ENCODE measurements at regions not wholly inside any gene's neighbourhood (a gene's known extent, or its start where the extent isn't known, plus 50 kb on each side); places are given as distances from the start of the nearest gene placed in this dataset.

DNA sequence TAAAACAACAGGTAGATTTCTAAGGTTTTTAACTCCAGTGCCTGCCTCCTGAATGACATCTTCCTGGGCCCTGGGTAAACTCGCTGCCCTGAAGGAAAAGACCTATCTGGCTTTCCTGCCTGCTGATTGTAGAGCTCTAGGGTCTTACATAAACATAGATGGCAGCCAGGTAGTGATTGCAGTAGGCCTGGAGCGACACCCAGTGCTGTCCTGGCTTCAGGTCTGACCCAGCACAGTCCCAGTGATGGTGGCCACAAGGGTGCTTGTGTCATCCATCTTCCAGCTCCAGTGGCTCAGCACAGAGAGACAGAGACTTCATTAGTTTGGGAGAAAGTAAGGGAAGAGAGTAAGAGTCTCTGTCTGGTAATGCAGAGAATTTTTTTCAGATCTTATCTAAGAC is 542.9 kb upstream of the IMPG1 start:
- TF ChIP-seq TAF1 (IDR thresholded peaks at IDR 0.05; ENCODE audit: low read depth, low read length) (no peak), PAX5 (IDR thresholded peaks at IDR 0.05; ENCODE audit: insufficient read depth, low read length, severe bottlenecking) (no peak), POU2F2 (IDR thresholded peaks at IDR 0.05; ENCODE audit: low read depth, low read length) (no peak), POLR2A (IDR thresholded peaks at IDR 0.05; ENCODE audit: low read depth, low read length) (no peak), SPI1 (IDR thresholded peaks at IDR 0.05; ENCODE audit: low read depth, low read length) (no peak), POLR2AphosphoS5 (IDR thresholded peaks at IDR 0.05; ENCODE audit: low read depth, low read length) (no peak)
- no peak for DNase-seq (ENCODE audit: insufficient read length, low spot score)
- FAIRE-seq, result no peak

GRCh38 chr6:76612954-76613353 is 540.5 kb upstream of the IMPG1 start:
- DNase-seq (ENCODE audit: insufficient read length, low spot score) (no peak), FAIRE-seq (no peak)
- TF ChIP-seq PAX5 (IDR thresholded peaks at IDR 0.05; ENCODE audit: insufficient read depth, low read length, severe bottlenecking) (no peak), POLR2AphosphoS5 (IDR thresholded peaks at IDR 0.05; ENCODE audit: low read depth, low read length) (no peak), POU2F2 (IDR thresholded peaks at IDR 0.05; ENCODE audit: low read depth, low read length) (no peak), POLR2A (IDR thresholded peaks at IDR 0.05; ENCODE audit: low read depth, low read length) (no peak), TAF1 (IDR thresholded peaks at IDR 0.05; ENCODE audit: low read depth, low read length) (no peak), SPI1 (IDR thresholded peaks at IDR 0.05; ENCODE audit: low read depth, low read length) (no peak)

DNA sequence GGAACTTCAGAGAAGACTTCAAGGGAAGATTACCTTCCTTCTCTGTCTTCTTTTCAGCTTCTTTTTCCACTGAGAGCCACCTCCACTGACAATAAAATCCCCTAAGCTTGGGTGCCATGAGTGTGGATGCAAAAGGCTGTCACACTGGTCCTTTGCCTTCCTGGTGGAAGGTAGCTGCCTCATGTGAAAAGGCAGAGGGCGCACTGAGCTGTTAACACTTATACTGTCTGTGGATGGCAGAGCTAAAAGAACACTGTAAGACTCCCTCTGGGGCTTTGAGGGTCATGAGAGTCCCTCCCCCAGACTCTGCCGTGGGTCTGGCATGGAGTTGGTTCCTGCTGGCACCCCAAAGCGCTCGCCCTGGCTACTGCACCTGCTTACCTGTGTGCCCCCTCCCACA is 536.7 kb upstream of the IMPG1 start:
- no peak for DNase-seq (ENCODE audit: insufficient read length, low spot score)
- no peak for FAIRE-seq
- TF ChIP-seq SPI1 (IDR thresholded peaks at IDR 0.05; ENCODE audit: low read depth, low read length) (no peak), POLR2AphosphoS5 (IDR thresholded peaks at IDR 0.05; ENCODE audit: low read depth, low read length) (no peak), PAX5 (IDR thresholded peaks at IDR 0.05; ENCODE audit: insufficient read depth, low read length, severe bottlenecking) (no peak), POU2F2 (IDR thresholded peaks at IDR 0.05; ENCODE audit: low read depth, low read length) (no peak), POLR2A (IDR thresholded peaks at IDR 0.05; ENCODE audit: low read depth, low read length) (no peak), TAF1 (IDR thresholded peaks at IDR 0.05; ENCODE audit: low read depth, low read length) (no peak)

GRCh38 chr6:76594109-76594508 is 521.6 kb upstream of the IMPG1 start:
- TF ChIP-seq POLR2A (IDR thresholded peaks at IDR 0.05; ENCODE audit: low read depth, low read length) (no peak), PAX5 (IDR thresholded peaks at IDR 0.05; ENCODE audit: insufficient read depth, low read length, severe bottlenecking) (no peak), SPI1 (IDR thresholded peaks at IDR 0.05; ENCODE audit: low read depth, low read length) (no peak), POU2F2 (IDR thresholded peaks at IDR 0.05; ENCODE audit: low read depth, low read length) (no peak), POLR2AphosphoS5 (IDR thresholded peaks at IDR 0.05; ENCODE audit: low read depth, low read length) (no peak), TAF1 (IDR thresholded peaks at IDR 0.05; ENCODE audit: low read depth, low read length) (no peak)
- FAIRE-seq (no peak), DNase-seq (ENCODE audit: insufficient read length, low spot score) (no peak)

- FAIRE-seq, result no peak
- DNase-seq (ENCODE audit: insufficient read length, low spot score), result no peak
- TF ChIP-seq SPI1 (IDR thresholded peaks at IDR 0.05; ENCODE audit: low read depth, low read length) (no peak), PAX5 (IDR thresholded peaks at IDR 0.05; ENCODE audit: insufficient read depth, low read length, severe bottlenecking) (no peak), POU2F2 (IDR thresholded peaks at IDR 0.05; ENCODE audit: low read depth, low read length) (no peak), TAF1 (IDR thresholded peaks at IDR 0.05; ENCODE audit: low read depth, low read length) (no peak), POLR2A (IDR thresholded peaks at IDR 0.05; ENCODE audit: low read depth, low read length) (no peak)
Measured at GRCh38 chr6:76593668-76594067, 521.2 kb upstream of the IMPG1 start.

DNA sequence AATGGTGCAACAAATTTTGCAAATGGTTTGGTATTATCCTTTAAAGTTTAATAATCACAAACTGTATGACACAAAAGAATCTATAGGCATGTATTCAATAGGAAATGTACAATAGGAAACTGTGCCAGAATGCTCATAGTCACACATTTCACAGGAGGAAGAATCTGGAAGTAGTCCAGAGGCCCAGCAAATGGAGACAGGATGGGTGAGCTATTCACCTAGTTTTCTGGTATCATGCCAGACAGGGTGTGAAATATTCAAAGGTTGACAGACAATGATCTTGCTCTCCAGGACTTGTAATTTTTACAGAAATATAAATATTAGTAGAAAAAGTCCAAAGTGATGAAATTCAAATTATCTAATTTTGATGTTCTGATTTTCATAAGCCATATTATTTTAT is 520.1 kb upstream of the IMPG1 start:
- DNase-seq (ENCODE audit: insufficient read length, low spot score) (no peak), FAIRE-seq (no peak)
- TF ChIP-seq POU2F2 (IDR thresholded peaks at IDR 0.05; ENCODE audit: low read depth, low read length) (no peak), POLR2A (IDR thresholded peaks at IDR 0.05; ENCODE audit: low read depth, low read length) (no peak), TAF1 (IDR thresholded peaks at IDR 0.05; ENCODE audit: low read depth, low read length) (no peak)

- TF ChIP-seq POLR2A (IDR thresholded peaks at IDR 0.05; ENCODE audit: low read depth, low read length) (no peak), SPI1 (IDR thresholded peaks at IDR 0.05; ENCODE audit: low read depth, low read length) (no peak), TAF1 (IDR thresholded peaks at IDR 0.05; ENCODE audit: low read depth, low read length) (no peak)
- FAIRE-seq, result no peak
- no peak for DNase-seq (ENCODE audit: insufficient read length, low spot score)
Measured at GRCh38 chr6:76587271-76587670, 514.8 kb upstream of the IMPG1 start.

- FAIRE-seq, result no peak
- no peak for TF ChIP-seq POLR2AphosphoS5 (IDR thresholded peaks at IDR 0.05; ENCODE audit: low read depth, low read length)
- no peak for TF ChIP-seq POU2F2 (IDR thresholded peaks at IDR 0.05; ENCODE audit: low read depth, low read length)
- no peak for TF ChIP-seq PAX5 (IDR thresholded peaks at IDR 0.05; ENCODE audit: insufficient read depth, low read length, severe bottlenecking)
- no peak for TF ChIP-seq TAF1 (IDR thresholded peaks at IDR 0.05; ENCODE audit: low read depth, low read length)
- TF ChIP-seq POLR2A (IDR thresholded peaks at IDR 0.05; ENCODE audit: low read depth, low read length), result no peak
- no peak for TF ChIP-seq SPI1 (IDR thresholded peaks at IDR 0.05; ENCODE audit: low read depth, low read length)
- no peak for DNase-seq (ENCODE audit: insufficient read length, low spot score)
Measured at GRCh38 chr6:76584121-76584520, 511.7 kb upstream of the IMPG1 start.

DNA sequence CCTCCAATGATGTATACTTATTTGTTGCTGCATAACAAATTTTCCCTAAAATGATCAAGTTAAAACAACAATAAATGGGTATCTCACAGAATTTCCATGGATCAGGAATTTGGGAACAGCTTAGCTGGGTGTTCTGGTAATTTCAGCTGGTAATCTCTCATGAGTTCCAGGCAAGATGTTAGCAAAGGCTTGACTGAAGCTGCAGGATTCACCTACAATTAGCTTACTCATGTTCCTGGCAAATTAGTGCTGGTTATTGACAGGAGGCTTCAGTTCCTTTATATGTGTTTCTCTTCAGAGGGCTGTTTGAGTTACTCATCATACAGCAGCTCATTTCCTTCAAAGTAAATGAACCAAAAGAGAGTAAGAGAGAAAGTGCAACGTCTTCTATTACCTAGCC is 506.3 kb upstream of the IMPG1 start:
- FAIRE-seq (no peak), DNase-seq (ENCODE audit: insufficient read length, low spot score) (no peak)
- TF ChIP-seq TAF1 (IDR thresholded peaks at IDR 0.05; ENCODE audit: low read depth, low read length), result no peak
- no peak for TF ChIP-seq PAX5 (IDR thresholded peaks at IDR 0.05; ENCODE audit: insufficient read depth, low read length, severe bottlenecking)
- no peak for TF ChIP-seq POLR2AphosphoS5 (IDR thresholded peaks at IDR 0.05; ENCODE audit: low read depth, low read length)
- TF ChIP-seq POLR2A (IDR thresholded peaks at IDR 0.05; ENCODE audit: low read depth, low read length), result no peak
- TF ChIP-seq POU2F2 (IDR thresholded peaks at IDR 0.05; ENCODE audit: low read depth, low read length), result no peak
- TF ChIP-seq SPI1 (IDR thresholded peaks at IDR 0.05; ENCODE audit: low read depth, low read length), result no peak

- no peak for FAIRE-seq
- TF ChIP-seq POU2F2 (IDR thresholded peaks at IDR 0.05; ENCODE audit: low read depth, low read length) (no peak), POLR2A (IDR thresholded peaks at IDR 0.05; ENCODE audit: low read depth, low read length) (no peak), TAF1 (IDR thresholded peaks at IDR 0.05; ENCODE audit: low read depth, low read length) (no peak), PAX5 (IDR thresholded peaks at IDR 0.05; ENCODE audit: insufficient read depth, low read length, severe bottlenecking) (no peak), POLR2AphosphoS5 (IDR thresholded peaks at IDR 0.05; ENCODE audit: low read depth, low read length) (no peak), SPI1 (IDR thresholded peaks at IDR 0.05; ENCODE audit: low read depth, low read length) (no peak)
- no peak for DNase-seq (ENCODE audit: insufficient read length, low spot score)
Measured at GRCh38 chr6:76574746-76575145, 502.3 kb upstream of the IMPG1 start.

All from GM12891 (cell line).